ENCODE measurements at regions not wholly inside any gene's neighbourhood (a gene's known extent, or its start where the extent isn't known, plus 50 kb on each side); places are given as distances from the start of the nearest gene placed in this dataset.

GRCh38 chr13:68417801-68418200, 1187.7 kb upstream of the PCDH9 start:
- no peak for DNase-seq

- DNase-seq, result no peak
Observed at GRCh38 chr13:68410007-68410406, 1179.9 kb upstream of the PCDH9 start.

GRCh38 chr13:68390987-68391386, 1160.9 kb upstream of the PCDH9 start:
- DNase-seq, result no peak

- DNase-seq, result no peak
Observed at GRCh38 chr13:68386808-68387207, 1156.7 kb upstream of the PCDH9 start.

- DNase-seq, result no peak
Observed at GRCh38 chr13:68380041-68380973, 1150.2 kb upstream of the PCDH9 start.

GRCh38 chr13:68378294-68378693, 1148.2 kb upstream of the PCDH9 start:
- DNase-seq, result no peak

- DNase-seq, result no peak
Observed at GRCh38 chr13:68375004-68375403, 1144.9 kb upstream of the PCDH9 start.

- no peak for DNase-seq
Observed at GRCh38 chr13:68369739-68370138, 1139.6 kb upstream of the PCDH9 start.

- no peak for DNase-seq
Observed at GRCh38 chr13:68368922-68369321, 1138.8 kb upstream of the PCDH9 start.

- no peak for DNase-seq
Observed at GRCh38 chr13:68359105-68359504, 1129.0 kb upstream of the PCDH9 start.

GRCh38 chr13:68358294-68358705, 1128.2 kb upstream of the PCDH9 start:
- no peak for DNase-seq

- no peak for DNase-seq
Observed at GRCh38 chr13:68350554-68350953, 1120.4 kb upstream of the PCDH9 start.

- DNase-seq, result no peak
Observed at GRCh38 chr13:68347220-68347619, 1117.1 kb upstream of the PCDH9 start.

GRCh38 chr13:68345963-68346531, 1115.9 kb upstream of the PCDH9 start:
- no peak for DNase-seq

GRCh38 chr13:68323124-68323523, 1093.0 kb upstream of the PCDH9 start:
- no peak for DNase-seq

- no peak for DNase-seq
Observed at GRCh38 chr13:68319384-68319783, 1089.2 kb upstream of the PCDH9 start.

GRCh38 chr13:68304286-68304893, 1074.3 kb upstream of the PCDH9 start:
- DNase-seq, result peak; percentile 42 to 74

GRCh38 chr13:68293631-68294030, 1063.5 kb upstream of the PCDH9 start:
- DNase-seq, result no peak

GRCh38 chr13:68292601-68293000, 1062.5 kb upstream of the PCDH9 start:
- no peak for DNase-seq

- DNase-seq, result no peak
Observed at GRCh38 chr13:68291595-68291994, 1061.5 kb upstream of the PCDH9 start.

GRCh38 chr13:68275758-68276157, 1045.6 kb upstream of the PCDH9 start:
- DNase-seq, result no peak

- no peak for DNase-seq
Observed at GRCh38 chr13:68272652-68273051, 1042.5 kb upstream of the PCDH9 start.

- no peak for DNase-seq
Observed at GRCh38 chr13:68264692-68265091, 1034.6 kb upstream of the PCDH9 start.

GRCh38 chr13:68261105-68261504, 1031.0 kb upstream of the PCDH9 start:
- no peak for DNase-seq
